Stimulated activated CD4-positive, alpha-beta T cell treated with anti-CD3 and anti-CD28 coated beads, Interleukin-2, amount 100 ng/mL, for 24 hours (primary cell): ENCODE measurements at regions not wholly inside any gene's neighbourhood (a gene's known extent, or its start where the extent isn't known, plus 50 kb on each side); places are given as distances from the start of the nearest gene placed in this dataset.

Source experiments
- DNase-seq, 2 donors: peaks; one replicate each; pipeline ENCODE4 v3.0.0-alpha.2; 2020

- DNase-seq: no peak
These were observed 54.2 kb downstream of the S1PR1 start for GRCh38 chr1:101290922-101291561.

GRCh38 chr1:101291562-101292380 is 55.0 kb downstream of the S1PR1 start:
- peak; percentile 49 to 56 for DNase-seq

GRCh38 chr1:101293461-101294051 is 56.7 kb downstream of the S1PR1 start:
- DNase-seq: peak; percentile 62 to 65

- DNase-seq: no peak
These were observed 58.4 kb downstream of the S1PR1 start for GRCh38 chr1:101295209-101295608.

- DNase-seq: no peak
These were observed 61.8 kb downstream of the S1PR1 start for GRCh38 chr1:101298663-101299062.

GRCh38 chr1:101299141-101299540 is 62.3 kb downstream of the S1PR1 start:
- DNase-seq: no peak

- DNase-seq: no peak
These were observed 62.9 kb downstream of the S1PR1 start for GRCh38 chr1:101299710-101300109.

GRCh38 chr1:101300916-101301315 is 64.1 kb downstream of the S1PR1 start:
- DNase-seq: no peak

- DNase-seq: no peak
These were observed 64.7 kb downstream of the S1PR1 start for GRCh38 chr1:101301446-101302057.

GRCh38 chr1:101302831-101303511 is 66.2 kb downstream of the S1PR1 start:
- no peak for DNase-seq

- no peak for DNase-seq
These were observed 71.3 kb downstream of the S1PR1 start for GRCh38 chr1:101307985-101308689.

GRCh38 chr1:101308935-101309333 is 72.1 kb downstream of the S1PR1 start:
- no peak for DNase-seq

GRCh38 chr1:101309334-101310311 is 72.8 kb downstream of the S1PR1 start:
- peak; percentile 67 to 72 for DNase-seq

GRCh38 chr1:101310506-101310905 is 73.7 kb downstream of the S1PR1 start:
- no peak for DNase-seq

- DNase-seq: no peak
These were observed 74.5 kb downstream of the S1PR1 start for GRCh38 chr1:101311146-101311920.

GRCh38 chr1:101312147-101312546 is 75.3 kb downstream of the S1PR1 start:
- DNase-seq: no peak

- no peak for DNase-seq
These were observed 76.5 kb downstream of the S1PR1 start for GRCh38 chr1:101313356-101313755.

GRCh38 chr1:101314244-101314643 is 77.4 kb downstream of the S1PR1 start:
- DNase-seq: peak in 1 of 2 donors; percentile 39

- no peak for DNase-seq
These were observed 79.4 kb downstream of the S1PR1 start for GRCh38 chr1:101316256-101316655.

GRCh38 chr1:101316799-101317198 is 80.0 kb downstream of the S1PR1 start:
- no peak for DNase-seq
